HG03095 (cell line): ENCODE measurements at regions not wholly inside any gene's neighbourhood (a gene's known extent, or its start where the extent isn't known, plus 50 kb on each side); places are given as distances from the start of the nearest gene placed in this dataset.
"Not testable (repeated sequence)": the region's sequence is repeated elsewhere in the genome, so short reads cannot be mapped to it uniquely, and the experiment has no call there.

ENCODE experiments used
- ATAC-seq: cut with Tn5 transposase; IDR thresholded peaks from one replicate; pipeline ENCODE4 v1.9.1; 2021; ENCODE audit warnings: moderate library complexity; ENCODE audit not compliant: unreplicated experiment

DNA sequence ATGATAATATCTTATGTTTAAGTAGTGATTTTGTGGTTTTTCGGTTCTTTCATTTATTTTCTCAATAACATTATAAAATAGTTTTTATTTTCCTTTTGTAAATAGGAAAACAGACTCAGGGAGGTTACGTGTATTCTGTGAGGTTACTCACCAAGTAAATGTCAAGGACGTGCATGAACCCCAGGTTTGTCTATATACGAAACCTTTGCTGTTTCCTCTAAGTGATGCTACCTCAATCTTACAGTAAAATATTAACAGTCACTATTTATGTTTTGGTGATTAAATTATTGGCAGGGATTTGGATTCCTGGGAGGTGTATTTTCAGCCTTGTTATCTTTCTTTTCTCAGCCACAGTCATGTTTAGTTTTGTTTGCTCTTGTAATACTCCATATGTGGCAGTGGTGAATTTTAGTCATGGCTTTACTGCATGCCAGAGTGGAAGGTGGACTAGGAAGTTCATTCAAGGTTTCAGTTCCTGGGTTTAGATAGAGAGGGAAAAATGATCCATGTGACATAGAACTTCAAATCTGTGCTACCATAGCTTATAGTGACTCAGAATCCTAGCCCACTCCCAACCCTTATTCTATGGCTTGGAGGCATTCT lies 139.9 kb downstream of the ARL4A start:
- ATAC-seq, result no peak

DNA sequence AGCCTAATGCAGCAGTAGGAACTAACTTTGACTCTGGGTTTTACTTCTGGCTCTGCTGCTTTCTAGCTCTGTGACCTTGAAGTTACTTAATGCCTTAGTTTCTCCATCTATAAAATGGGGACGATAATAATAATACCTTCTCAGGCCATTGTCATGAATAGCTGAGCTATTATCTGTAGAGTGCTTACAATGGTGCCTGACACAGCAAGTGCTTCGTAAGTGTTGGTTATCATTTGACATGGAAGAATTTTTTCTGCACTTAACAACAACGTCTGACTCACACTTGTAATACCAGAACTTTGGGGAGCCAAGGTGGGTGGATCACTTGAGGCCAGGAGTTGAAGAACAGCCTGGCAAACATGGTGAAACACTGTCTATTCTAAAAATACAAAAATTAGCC lies 140.5 kb downstream of the ARL4A start:
- ATAC-seq, result no peak

DNA sequence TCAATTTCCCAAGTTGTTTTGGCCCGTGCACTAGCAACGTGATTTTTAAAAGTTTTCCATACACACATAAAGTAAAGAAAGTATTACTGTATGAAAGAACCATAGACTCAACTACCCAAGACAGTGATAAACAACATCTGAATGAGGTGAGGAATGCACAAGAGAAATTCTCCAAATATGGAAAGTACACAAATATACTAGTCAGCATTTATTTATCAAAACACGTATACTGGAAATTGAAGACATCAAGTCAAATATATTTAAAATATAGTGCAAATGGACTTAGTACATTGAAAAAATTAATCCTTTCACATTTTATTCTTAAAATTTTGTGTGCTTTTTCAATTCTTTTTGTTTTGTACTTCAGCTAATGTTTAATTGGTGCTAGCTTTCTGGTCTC lies 143.6 kb downstream of the ARL4A start:
- no peak for ATAC-seq

DNA sequence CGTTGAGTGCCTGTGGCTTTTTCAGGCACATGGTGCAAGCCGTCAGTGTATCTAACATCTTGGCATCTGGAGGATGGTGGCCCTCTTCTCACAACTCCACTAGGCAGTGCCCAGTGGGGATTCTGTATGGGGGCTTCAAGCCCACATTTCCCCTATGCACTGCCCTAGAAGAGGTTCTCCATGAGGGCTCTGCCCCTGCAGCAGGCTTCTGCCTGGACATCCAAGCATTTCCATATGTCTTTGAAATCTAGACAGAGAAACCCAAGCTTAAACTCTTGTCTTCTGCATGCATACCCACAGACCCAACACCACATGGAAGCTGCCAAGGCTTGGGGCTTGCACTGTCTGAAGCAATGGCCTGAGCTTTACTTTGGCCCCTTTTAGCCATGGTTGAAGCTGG lies 146.4 kb downstream of the ARL4A start:
- ATAC-seq, result no peak

DNA sequence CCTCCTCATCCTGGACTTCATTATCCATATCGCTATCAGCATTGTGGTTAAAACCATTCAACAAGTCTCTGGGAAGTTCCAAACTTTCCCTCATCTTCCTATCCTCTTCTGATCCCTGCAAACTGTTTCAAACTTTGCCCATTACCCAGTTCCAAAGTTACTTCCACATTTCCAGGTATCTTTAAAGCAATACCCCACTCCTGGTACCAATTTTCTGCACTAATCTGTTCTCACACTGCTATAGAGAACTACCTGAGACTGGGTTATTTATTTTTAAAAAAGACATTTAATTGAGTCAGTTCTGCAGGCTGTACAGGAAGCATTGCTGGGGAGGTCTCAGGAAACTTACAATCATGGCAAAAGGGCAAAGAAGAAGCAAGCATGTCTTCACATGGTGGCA lies 147.3 kb downstream of the ARL4A start:
- no peak for ATAC-seq

DNA sequence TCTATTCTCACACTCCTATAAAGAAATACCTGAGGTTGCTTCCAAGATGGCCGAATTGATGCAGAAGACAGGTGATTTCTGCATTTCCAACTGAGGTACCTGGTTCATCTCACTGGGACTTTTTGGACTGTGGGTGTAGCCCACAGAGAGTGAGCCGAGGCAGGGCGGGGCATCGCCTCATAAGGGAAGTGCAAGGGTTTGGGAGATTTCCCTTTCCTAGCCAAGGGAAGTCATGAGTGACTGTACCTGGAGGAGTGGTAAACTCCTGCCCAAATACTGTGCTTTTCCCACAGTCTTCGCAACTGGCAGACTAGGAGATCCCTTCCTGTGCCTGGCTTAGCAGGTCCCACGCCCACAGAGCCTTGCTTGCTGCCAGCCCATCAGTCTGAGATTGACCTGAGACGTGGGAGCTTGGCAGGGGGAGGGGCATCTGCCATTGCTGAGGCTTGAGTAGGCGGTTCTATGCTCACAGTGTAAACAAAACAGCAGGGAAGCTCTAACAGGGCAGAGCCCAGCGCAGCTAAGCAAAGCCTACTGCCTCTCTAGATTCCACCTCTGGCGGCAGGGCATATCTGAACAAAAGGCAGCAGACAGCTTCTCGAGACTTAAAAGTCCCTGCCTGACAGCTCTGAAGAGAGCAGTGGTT lies 152.2 kb downstream of the ARL4A start:
- no peak for ATAC-seq

DNA sequence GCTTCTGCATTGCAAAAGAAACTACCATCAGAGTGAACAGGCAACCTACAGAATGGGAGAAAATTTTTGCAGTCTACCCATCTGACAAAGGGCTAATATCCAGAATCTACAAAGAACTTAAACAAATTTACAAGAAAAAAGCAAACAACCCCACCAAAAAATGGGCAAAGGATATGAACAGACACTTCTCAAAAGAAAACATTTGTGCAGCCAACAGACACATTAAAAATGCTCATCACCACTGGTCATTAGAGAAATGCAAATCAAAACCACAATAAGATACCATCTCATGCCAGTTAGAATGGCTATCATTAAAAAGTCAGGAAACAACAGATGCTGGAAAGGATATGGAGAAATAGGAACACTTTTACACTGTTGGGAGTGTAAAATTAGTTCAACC lies 157.3 kb downstream of the ARL4A start:
- ATAC-seq, result not testable (repeated sequence)

DNA sequence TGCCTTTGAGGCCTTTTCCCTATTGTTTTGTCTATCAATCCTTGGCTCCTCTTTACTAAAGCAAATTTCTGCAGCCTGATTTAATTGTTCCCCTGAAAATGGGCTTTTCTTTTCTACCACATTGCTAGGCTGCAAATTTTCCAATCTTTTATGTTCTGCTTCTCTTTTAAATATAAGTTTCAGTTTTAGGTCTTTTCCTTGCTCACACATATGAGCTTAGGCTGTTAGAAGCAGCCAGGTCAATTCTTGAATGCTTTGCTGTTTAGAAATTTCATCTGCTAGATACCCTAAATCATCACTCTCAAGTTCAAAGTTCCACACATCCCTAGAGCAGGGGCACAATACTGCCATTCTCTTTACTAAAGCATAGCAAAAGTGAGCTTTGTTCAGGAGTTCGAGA lies 159.6 kb downstream of the ARL4A start:
- ATAC-seq, result no peak

DNA sequence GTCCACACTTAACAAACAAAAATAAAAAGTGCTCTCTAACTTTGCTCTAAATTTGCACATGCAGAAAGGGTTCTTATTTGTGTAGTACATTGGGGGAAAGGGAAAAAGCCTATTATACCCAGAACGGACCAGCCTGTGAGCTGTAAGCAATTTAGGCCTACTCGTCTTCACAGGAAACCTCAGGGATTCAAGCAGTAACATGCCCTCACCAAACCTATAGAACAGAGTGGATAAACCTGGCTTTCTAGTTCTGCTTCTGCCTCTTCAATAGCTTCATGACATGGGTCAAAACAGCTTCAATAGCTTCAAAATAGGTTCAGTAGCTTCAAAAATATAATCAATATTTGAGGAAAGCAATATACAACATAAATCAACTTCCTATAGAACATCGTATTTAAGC lies 163.7 kb downstream of the ARL4A start:
- ATAC-seq, result no peak

DNA sequence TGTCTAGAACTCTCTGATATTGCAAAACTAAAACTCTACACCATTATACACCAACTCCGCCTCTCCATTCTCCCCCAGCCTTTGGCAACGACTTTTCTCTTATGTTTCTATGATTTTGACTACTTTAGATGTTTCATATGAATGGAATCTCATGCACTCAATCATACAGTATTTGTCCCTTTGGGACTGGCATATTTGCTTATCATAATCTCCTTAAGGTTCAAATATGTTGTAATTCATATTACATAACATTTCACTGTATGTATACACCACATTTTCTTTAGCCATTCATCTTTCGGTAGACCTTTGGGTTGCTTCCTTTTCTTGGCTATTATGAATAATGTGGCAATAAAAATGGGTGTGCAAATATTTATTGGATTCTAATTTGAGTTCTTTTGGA lies 164.4 kb downstream of the ARL4A start:
- ATAC-seq, result no peak

DNA sequence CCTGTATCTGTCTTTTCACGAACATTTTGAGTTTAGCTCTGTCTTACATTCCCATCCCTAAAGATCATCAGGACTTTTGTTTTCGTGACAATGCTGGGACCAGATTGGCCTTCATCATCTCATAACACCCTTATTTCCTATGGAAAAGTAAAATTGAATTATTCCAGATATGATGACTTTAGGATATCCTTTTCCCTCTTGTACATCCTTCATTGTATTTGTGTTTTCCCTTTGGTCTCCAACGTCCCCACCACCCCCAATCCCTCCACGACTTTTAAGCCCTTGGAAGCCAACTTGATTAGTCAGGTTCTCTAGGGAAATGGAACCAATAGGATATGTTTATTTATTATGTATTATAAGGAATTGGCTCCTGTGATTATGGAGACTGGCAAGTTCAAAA lies 167.6 kb downstream of the ARL4A start:
- ATAC-seq, result no peak

DNA sequence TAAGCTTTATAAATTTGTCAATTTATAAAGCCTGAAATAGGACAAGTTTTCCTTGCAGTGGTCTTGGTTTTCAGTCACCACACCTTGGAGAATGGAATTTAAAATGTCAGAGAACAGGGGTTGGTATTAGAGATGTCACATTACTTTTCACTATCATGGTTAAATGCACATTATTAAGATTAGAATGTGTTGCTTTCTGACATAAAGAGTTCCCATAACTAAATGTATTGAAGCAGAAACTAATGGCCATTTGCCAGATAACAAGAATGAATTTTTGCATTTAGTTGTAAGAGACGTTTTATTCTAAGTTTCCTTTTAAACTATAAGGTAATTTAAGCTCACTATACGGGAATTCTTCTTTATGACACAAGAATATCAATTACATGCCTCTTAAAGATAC lies 172.3 kb downstream of the ARL4A start:
- no peak for ATAC-seq

DNA sequence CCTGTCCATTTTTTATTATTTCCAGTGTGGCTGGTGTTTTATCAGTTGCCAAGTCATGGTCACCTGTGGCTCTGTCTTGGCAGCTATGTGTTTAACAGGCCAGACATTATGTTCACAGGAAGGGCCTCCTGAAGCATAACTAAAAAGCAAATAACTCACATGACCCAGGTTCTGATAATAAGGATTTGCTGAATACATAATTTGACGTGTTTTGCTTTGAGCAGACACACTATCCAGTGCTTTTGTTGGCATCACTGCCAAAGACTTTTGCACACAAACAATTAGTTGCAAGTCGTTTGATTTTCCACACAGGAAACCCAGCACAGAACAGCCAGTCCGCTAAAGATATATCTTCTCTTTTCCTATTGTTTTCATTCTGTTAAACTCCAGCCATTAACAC lies 173.6 kb downstream of the ARL4A start:
- ATAC-seq, result no peak

DNA sequence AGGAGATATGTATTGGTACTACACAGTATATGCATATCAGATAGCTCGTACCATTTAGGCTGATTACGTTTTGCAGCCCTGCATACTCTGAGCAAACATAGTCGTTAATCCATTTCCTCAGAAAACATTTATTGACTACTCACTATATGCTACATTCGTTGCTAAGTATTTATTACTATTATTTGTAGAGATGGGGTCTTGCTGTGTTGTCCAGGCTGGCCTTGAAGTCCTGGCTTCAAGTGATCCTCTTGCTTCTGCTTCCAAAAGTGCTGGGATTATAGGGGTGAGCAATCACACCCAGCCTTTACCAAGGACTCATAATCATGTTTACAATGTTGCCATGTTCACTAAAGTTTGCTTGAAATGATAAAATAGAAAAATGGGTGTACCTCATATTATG lies 174.7 kb downstream of the ARL4A start:
- ATAC-seq, result no peak

DNA sequence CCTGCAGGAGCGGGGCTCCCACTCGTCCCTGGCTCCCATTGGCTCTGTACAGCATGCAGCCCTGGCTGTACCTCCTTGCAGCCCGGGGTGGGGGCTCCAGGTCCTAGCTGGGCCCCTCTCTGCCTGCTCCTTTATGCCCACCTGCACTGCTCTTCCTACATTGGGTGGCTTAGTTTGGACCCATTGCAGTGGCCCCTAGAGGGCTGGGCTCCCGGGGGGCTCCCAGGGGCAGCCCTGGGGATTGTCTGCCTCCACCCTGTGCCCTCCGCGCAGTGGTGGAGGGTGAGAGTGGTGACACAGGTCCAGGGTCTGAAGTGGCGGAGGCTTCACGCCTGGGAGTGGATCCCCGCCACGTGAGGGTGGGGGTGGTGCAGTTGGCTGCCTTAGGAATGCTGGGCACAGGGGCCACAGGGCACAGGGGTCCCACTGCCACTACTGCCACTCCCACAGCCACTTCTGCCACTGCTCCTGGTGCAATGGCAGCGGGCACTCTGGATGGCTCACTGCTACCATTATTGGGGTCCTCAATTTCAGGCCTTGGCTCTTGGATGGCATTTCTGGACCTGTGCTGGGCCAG lies 177.1 kb downstream of the ARL4A start:
- no peak for ATAC-seq

DNA sequence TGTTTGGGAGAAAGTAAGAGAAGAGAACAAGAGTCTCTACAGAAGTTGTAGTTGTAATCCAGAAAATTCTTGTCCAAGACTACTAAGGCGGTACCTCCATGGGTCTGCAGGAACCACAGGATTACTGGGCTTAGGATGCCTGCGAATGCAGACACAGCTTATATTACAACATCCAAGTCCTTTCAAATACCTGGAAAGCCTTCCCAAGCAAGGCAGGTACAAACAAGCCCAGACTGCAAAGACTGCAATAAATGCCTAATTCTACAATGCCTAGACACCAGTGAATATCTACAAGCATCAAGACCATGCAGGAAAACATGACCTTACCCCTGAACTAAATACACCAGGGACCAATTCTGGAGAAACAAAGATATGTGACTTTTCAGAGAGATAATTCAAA lies 178.2 kb downstream of the ARL4A start:
- ATAC-seq, result no peak

DNA sequence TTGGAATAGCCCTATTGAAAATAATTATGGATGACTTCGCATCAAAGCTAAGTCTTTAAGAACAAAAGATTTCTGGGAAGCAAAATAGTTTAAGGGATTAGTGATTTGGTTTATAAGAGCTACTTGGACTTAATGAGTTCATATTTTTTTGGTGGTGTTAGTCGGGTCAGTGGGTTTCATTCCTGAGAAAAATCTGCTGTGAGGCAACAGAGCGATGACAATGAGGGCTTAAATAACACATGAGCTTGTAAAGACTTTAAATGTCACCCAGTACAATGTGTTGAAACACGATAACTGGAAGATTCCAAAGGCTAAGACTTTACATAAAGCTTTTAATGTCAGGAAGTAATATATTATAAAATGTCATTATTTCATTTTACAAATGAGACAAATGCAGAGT lies 178.8 kb downstream of the ARL4A start:
- ATAC-seq, result no peak

DNA sequence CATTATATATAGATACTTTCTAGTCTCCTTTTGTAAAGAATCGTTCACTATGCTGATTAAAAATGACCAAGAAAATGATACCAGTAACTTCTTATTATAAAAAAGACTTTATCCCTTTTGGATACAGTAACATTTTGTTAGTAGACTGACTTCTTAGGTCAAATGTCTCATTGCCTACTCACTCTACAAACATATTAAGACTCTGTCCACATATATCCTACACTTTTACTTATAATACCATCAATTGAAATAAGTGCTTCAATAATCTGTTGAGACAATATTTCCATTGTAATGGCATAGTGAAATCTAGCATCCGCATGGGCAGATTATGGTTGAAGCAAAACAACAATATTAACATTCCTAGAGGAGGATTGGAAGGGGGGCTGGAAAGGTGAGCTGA lies 180.6 kb downstream of the ARL4A start:
- no peak for ATAC-seq

DNA sequence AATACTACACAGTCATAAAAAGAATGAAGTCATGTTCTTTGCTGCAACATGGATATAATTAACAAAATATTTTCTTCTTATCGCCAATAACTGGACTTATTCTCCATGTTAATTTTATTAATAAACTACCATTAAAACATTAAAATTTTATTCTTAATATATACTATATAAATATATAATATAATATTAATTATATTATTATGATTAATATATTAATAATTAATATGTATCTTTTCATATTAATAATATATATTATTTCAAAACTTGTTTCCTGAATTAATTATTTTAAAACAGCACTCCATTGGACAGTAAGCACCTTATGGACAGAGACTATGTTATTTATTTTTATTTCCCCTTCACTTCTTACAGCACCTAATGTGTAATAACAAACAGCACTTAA lies 182.8 kb downstream of the ARL4A start:
- ATAC-seq, result no peak

DNA sequence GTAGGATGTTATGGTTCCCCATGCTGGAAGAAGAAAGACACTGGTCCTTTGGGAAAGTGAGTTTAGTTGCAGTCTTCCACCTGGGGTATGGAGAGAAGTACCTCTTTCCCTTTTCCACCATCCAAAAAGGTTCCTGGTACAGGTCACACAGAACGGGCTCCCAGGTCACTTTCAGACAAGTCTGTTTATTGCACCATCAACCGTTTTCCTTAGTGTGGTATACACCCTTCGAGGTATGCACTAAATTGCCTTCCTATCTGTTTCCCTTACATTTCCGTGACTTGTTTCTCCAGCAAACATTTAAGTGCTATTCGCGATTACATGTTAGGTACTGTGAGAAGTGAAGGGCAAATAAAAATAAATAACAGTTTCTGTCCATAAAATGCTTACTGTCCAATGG lies 185.1 kb downstream of the ARL4A start:
- ATAC-seq, result no peak

DNA sequence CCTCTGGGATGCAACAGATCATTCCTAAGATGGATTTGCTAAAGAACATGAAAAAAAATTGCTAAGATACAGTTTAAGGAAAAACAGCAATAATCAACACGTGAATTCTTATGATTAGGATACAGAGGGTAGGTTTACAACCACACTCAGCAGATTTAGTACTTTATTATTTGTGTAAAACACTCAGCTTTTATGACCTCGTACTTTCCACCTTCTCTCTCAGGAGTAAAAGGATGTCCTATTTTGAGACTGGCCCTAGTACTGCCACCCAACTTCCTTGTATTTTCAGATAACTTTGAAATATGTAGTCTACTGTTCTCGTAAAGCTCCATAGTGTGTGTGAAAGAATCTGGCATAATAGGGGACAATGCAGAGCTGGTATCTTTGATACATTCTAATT lies 186.1 kb downstream of the ARL4A start:
- ATAC-seq, result no peak

DNA sequence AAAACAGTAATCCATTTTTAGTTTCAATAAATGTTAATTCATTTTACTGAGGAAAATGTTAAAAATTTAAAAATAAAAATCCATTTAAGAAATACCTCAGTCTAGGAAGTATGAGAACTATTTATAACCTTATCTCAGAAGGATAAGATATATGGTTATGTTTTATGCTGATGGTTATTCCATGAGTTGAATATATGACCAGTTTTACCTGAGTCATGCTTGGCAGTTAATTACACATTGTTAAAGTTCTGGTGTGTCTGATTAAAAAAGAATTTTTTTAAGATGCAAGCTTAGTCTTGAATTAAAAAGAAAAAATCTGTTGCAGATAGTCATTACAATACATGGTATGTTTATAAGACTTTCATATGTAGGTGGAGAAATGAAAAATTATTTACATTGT lies 191.7 kb downstream of the ARL4A start:
- ATAC-seq, result no peak

DNA sequence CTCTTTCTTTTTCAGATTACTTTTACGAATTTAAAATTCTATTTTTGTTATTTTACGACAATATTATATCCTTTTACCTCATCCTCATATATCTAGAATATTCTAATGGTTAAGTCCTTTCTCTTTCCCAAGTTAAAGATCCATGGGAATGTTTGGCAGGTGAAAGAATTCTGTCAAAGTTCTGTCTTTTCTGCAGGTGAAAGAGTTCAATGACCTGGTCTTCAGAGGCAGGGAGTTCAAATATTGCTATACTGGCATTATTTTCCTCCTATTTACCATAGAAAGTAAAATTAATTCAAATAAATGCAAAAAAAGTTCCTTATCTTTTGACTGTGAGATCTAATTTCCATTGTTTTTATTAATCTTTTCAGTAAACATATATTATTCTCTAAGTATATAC lies 194.3 kb downstream of the ARL4A start:
- no peak for ATAC-seq
